A549 (cell line): ENCODE measurements at regions not wholly inside any gene's neighbourhood (a gene's known extent, or its start where the extent isn't known, plus 50 kb on each side); places are given as distances from the start of the nearest gene placed in this dataset.

Source experiments
- BHLHE40 ChIP-seq: IDR thresholded peaks from 2 replicates; pipeline ENCODE4 v1.6.1; 2012; ENCODE audit warnings: low read depth, low read length, inconsistent platforms
- EP300 ChIP-seq, 2 experiments: fragments of >200 bp; sonication (Bioruptor Twin); formaldehyde crosslinking; IDR thresholded peaks; 2 replicates in 1 of 2; 3 replicates in 1 of 2; pipeline ENCODE4 v1.6.1; 2016 to 2017
- ESRRA ChIP-seq: fragments of 150-350 bp; IDR thresholded peaks from 2 replicates; pipeline ENCODE4 v1.6.1; 2014; ENCODE audit warnings: mild to moderate bottlenecking, low read length, borderline replicate concordance
- HOXA7 ChIP-seq: fragments of 250-450 bp; sonication (Bioruptor Pico); IDR thresholded peaks from 2 replicates; pipeline ENCODE4 v1.5.0; 2020; ENCODE audit warnings: mild to moderate bottlenecking, moderate library complexity
- KDM1A ChIP-seq: fragments of 200-600 bp; sonication (generic); IDR thresholded peaks from 2 replicates; pipeline ENCODE4 v1.6.1; 2016; ENCODE audit warnings: low read depth, mild to moderate bottlenecking
- MAFK ChIP-seq: fragments of 450-650 bp; IDR thresholded peaks from 2 replicates; pipeline ENCODE4 v1.6.1; 2014; ENCODE audit not compliant: partially characterized antibody
- MAX ChIP-seq: IDR thresholded peaks from 2 replicates; pipeline ENCODE4 v1.6.1; 2012
- POLR2A ChIP-seq: IDR thresholded peaks from 2 replicates; pipeline ENCODE4 v1.6.1; 2012; ENCODE audit warnings: mild to moderate bottlenecking, low read length
- RAD21 ChIP-seq, 2 experiments: fragments of >200 bp in 1 of 2; sonication (Bioruptor Twin) in 1 of 2; formaldehyde crosslinking in 1 of 2; IDR thresholded peaks in 1 of 2; conservative IDR thresholded peaks in 1 of 2; 2 replicates in 1 of 2; 3 replicates in 1 of 2; pipeline ENCODE4 v1.6.1; 2012 to 2018; ENCODE audit warnings: inconsistent platforms in 1 of 2
- RCOR1 ChIP-seq: fragments of 150-350 bp; IDR thresholded peaks from 2 replicates; pipeline ENCODE4 v1.6.1; 2014; ENCODE audit warnings: antibody characterized with exemption, low read length, low read depth
- ZNF302 ChIP-seq: fragments of 250-450 bp; sonication (Bioruptor Pico); IDR thresholded peaks from 2 replicates; pipeline ENCODE4 v1.9.0; 2021; ENCODE audit warnings: inconsistent platforms, mild to moderate bottlenecking, moderate library complexity
- TF ChIP-seq, protein P1 (sequence below): fragments of >200 bp; sonication (Bioruptor Twin); formaldehyde crosslinking; IDR thresholded peaks from 3 replicates; pipeline ENCODE4 v1.5.1; 2016
- TF ChIP-seq, protein P2 (sequence below): fragments of 250-450 bp; sonication (Bioruptor Pico); IDR thresholded peaks from 2 replicates; pipeline ENCODE4 v1.5.0; 2020; ENCODE audit warnings: low read depth, mild to moderate bottlenecking, moderate library complexity

DNA sequence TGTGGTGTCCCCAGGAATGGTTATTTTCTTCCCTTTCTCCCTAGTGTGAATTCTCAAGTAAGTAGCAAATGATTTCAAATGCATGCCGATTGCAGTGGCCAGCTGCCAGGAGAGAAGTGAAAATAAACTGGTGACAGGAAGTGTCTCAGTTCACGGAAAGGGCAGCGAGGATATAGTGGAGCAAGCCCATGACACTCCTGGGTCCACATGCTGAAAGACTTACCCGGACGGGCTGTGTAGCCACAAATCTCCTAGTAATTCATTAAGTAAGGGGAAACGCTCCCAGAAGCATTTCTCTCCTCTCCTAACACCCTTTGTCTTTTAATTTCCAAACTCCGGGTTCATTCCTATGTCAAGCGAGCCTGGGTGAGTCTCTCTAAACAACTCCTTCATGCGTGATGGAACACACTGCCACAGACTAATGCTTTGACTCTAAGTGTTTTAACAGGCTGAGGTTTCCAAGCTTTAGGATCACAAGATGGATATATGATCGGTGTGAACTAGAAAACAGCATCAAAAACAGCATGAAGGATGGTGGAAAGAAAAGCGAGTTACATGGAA, 125.6 kb downstream of the CYP26A1 start:
- TF ChIP-seq, protein P1, sequence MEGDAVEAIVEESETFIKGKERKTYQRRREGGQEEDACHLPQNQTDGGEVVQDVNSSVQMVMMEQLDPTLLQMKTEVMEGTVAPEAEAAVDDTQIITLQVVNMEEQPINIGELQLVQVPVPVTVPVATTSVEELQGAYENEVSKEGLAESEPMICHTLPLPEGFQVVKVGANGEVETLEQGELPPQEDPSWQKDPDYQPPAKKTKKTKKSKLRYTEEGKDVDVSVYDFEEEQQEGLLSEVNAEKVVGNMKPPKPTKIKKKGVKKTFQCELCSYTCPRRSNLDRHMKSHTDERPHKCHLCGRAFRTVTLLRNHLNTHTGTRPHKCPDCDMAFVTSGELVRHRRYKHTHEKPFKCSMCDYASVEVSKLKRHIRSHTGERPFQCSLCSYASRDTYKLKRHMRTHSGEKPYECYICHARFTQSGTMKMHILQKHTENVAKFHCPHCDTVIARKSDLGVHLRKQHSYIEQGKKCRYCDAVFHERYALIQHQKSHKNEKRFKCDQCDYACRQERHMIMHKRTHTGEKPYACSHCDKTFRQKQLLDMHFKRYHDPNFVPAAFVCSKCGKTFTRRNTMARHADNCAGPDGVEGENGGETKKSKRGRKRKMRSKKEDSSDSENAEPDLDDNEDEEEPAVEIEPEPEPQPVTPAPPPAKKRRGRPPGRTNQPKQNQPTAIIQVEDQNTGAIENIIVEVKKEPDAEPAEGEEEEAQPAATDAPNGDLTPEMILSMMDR, result no peak
- TF ChIP-seq KDM1A, result no peak
- no peak for TF ChIP-seq POLR2A
- no peak for TF ChIP-seq ZNF302
- no peak for TF ChIP-seq RCOR1
- TF ChIP-seq ESRRA, result no peak
- peak; percentile 47 for TF ChIP-seq MAX
- TF ChIP-seq BHLHE40, result no peak
- no peak for TF ChIP-seq MAFK
- TF ChIP-seq HOXA7, result no peak
- TF ChIP-seq EP300 (IDR thresholded peaks at IDR 0.05), result no peak
- TF ChIP-seq, protein P2, sequence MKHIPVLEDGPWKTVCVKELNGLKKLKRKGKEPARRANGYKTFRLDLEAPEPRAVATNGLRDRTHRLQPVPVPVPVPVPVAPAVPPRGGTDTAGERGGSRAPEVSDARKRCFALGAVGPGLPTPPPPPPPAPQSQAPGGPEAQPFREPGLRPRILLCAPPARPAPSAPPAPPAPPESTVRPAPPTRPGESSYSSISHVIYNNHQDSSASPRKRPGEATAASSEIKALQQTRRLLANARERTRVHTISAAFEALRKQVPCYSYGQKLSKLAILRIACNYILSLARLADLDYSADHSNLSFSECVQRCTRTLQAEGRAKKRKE, result no peak
- TF ChIP-seq RAD21 (conservative IDR thresholded peaks at IDR 0.05 in 1 of 2, IDR thresholded peaks at IDR 0.05 in 1 of 2), result no peak
